GM12872 (cell line): ENCODE measurements at regions not wholly inside any gene's neighbourhood (a gene's known extent, or its start where the extent isn't known, plus 50 kb on each side); places are given as distances from the start of the nearest gene placed in this dataset.

Experiments
- TF ChIP-seq, protein P1 (sequence below): IDR thresholded peaks from 3 replicates; pipeline ENCODE4 v1.5.1; 2011; ENCODE audit warnings: low read depth, mild to moderate bottlenecking, low read length, moderate library complexity; ENCODE audit not compliant: insufficient read depth

DNA sequence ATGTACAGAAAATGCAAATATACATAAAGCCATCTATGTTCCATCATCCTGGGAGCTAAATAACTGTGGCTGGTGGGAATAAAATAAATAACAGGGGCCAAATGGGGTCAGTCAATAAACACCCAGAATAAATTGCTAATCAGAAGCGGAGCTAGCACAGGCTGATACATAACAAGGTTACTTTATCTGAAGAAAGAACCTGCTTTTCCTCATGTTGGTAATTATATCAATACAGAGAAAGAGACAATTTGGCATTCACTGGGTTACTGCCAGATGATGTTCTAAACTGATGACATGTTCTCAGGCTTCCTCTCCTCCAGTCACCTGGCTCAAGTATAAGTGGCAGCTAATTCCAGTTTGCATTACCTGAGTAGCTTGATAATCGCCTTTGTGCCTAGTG is 144.9 kb upstream of the CD180 start:
- TF ChIP-seq, protein P1, sequence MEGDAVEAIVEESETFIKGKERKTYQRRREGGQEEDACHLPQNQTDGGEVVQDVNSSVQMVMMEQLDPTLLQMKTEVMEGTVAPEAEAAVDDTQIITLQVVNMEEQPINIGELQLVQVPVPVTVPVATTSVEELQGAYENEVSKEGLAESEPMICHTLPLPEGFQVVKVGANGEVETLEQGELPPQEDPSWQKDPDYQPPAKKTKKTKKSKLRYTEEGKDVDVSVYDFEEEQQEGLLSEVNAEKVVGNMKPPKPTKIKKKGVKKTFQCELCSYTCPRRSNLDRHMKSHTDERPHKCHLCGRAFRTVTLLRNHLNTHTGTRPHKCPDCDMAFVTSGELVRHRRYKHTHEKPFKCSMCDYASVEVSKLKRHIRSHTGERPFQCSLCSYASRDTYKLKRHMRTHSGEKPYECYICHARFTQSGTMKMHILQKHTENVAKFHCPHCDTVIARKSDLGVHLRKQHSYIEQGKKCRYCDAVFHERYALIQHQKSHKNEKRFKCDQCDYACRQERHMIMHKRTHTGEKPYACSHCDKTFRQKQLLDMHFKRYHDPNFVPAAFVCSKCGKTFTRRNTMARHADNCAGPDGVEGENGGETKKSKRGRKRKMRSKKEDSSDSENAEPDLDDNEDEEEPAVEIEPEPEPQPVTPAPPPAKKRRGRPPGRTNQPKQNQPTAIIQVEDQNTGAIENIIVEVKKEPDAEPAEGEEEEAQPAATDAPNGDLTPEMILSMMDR = no peak

DNA sequence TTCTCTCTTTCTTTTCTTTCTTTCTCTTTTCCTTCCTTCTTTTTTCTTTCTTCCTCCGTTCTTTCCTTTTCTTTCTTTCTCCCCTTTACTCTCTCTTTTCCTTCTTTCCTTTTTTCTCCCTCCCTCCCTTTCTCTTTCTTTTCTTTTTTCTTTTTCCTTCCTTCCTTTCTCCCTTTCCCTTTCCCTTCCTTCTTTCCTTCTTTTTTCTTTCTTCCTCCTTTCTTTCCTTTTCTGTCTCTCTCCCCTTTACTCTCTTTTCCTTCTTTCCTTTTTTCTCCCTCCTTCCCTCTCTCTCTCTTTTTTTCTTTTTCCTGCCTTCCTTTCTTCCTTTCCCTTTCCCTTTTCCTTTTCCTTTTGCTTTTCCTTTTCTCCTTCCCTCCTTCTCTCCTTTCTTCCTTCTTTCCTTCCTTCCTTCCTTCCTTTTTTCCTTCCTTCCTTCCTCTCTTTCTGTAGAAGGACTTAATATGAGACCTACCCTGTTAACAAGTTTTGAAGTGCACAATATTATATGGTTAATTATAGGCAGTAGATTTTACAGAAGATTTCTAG is 142.7 kb upstream of the CD180 start:
- TF ChIP-seq, protein P1 = no peak

DNA sequence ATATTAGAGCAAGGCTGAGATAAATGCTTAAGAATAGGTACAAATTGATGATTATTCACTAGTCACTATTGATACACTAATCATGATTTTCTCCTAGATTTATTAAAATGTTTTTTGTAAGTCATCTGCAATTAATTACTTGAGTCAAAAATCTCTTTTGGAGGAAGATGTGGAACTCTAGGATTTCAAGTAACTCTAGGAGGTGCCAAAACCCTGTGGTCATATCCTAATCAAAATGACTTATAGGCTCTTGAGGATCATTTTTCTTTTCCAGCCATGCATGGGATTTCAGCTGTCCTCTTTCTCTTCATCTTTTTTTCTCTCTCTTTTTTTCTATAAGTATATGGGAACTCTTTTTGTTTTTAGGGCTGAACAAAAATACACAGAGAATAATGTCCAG is 141.8 kb upstream of the CD180 start:
- TF ChIP-seq, protein P1 = no peak

DNA sequence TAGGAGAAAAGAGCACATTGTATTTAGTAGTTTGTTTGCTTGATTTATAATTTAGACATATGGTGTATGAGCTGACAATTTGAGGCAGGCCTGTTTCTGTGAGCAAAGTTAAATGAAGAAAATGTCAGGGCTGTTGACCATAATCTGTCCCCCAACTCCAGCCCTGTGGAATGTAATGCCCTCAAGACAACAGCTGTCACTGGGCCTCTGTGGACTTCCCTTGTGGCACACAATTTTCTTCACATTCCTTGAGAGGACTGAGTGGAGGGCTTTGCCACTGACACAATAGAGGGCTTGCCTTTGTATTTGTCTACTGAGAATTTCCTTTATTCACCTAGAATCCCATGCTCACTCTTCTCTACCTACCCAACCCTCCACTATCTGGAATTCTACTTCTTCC is 141.2 kb upstream of the CD180 start:
- TF ChIP-seq, protein P1 = no peak

- TF ChIP-seq, protein P1 = no peak
Observed at GRCh38 chr5:67335426-67335825, 138.8 kb upstream of the CD180 start.

GRCh38 chr5:67334373-67334772 is 137.8 kb upstream of the CD180 start:
- TF ChIP-seq, protein P1 = no peak

GRCh38 chr5:67333171-67333570 is 136.6 kb upstream of the CD180 start:
- TF ChIP-seq, protein P1 = no peak
